OCI-LY1 (cell line): ENCODE measurements at regions not wholly inside any gene's neighbourhood (a gene's known extent, or its start where the extent isn't known, plus 50 kb on each side); places are given as distances from the start of the nearest gene placed in this dataset.
A peak's percentile ranks its signal among the peaks of the same experiment; 100 is the strongest.

Experiments used
- CTCF ChIP-seq: fragments of 200-600 bp; sonication (generic), shearing (Covaris generic); IDR thresholded peaks from 2 replicates; pipeline ENCODE4 v1.5.1; 2017; ENCODE audit warnings: mild to moderate bottlenecking, antibody characterized with exemption, low read length, moderate library complexity, mixed read lengths
- EZH2 ChIP-seq: fragments of 200-600 bp; sonication (generic), shearing (Covaris generic); IDR thresholded peaks from 2 replicates; pipeline ENCODE4 v1.8.0; 2017; ENCODE audit warnings: borderline replicate concordance, mixed run types, mild to moderate bottlenecking, antibody characterized with exemption, low read length, moderate library complexity, mixed read lengths

- TF ChIP-seq CTCF, result peak; percentile 66
- no peak for TF ChIP-seq EZH2
Measured at GRCh38 chr11:87722756-87723565, 452.3 kb downstream of the RAB38 start.
